ENCODE measurements at regions not wholly inside any gene's neighbourhood (a gene's known extent, or its start where the extent isn't known, plus 50 kb on each side); places are given as distances from the start of the nearest gene placed in this dataset.

DNA sequence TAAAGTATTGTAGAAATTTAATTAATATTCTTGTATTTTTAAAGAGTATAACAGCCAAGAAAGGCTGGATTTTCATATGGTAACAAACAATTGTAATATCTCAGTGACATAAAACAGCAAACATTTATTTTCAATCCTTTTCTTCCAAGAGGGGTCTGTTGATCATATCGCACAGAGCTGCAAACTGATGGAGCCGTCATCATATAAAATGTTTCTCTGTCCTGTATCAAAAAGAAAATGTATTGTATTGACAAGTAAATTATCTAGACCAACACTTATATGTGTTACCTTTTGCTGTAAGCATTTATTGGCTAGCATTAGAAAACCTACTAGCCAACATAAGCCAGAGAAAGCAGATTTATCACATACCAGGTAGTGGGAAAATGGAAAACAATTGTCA is 2861.4 kb upstream of the PCDH20 start:
- TF ChIP-seq, protein P1, sequence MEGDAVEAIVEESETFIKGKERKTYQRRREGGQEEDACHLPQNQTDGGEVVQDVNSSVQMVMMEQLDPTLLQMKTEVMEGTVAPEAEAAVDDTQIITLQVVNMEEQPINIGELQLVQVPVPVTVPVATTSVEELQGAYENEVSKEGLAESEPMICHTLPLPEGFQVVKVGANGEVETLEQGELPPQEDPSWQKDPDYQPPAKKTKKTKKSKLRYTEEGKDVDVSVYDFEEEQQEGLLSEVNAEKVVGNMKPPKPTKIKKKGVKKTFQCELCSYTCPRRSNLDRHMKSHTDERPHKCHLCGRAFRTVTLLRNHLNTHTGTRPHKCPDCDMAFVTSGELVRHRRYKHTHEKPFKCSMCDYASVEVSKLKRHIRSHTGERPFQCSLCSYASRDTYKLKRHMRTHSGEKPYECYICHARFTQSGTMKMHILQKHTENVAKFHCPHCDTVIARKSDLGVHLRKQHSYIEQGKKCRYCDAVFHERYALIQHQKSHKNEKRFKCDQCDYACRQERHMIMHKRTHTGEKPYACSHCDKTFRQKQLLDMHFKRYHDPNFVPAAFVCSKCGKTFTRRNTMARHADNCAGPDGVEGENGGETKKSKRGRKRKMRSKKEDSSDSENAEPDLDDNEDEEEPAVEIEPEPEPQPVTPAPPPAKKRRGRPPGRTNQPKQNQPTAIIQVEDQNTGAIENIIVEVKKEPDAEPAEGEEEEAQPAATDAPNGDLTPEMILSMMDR (IDR thresholded peaks at IDR 0.05; ENCODE audit: low read depth, low read length, missing input control) = no peak
- TF ChIP-seq SP1 (IDR thresholded peaks at IDR 0.05) (no peak), RAD21 (IDR thresholded peaks at IDR 0.05) (no peak), EGR1 (IDR thresholded peaks at IDR 0.05; ENCODE audit: low read depth in 2 of 2) (no peak), TAF1 (conservative IDR thresholded peaks at IDR 0.05) (no peak), JUND (IDR thresholded peaks at IDR 0.05) (no peak), GABPA (IDR thresholded peaks at IDR 0.05 in 1 of 2, conservative IDR thresholded peaks at IDR 0.05 in 1 of 2) (no peak), RXRA (IDR thresholded peaks at IDR 0.05) (no peak), YY1 (IDR thresholded peaks at IDR 0.05) (no peak), NR2F2 (IDR thresholded peaks at IDR 0.05) (no peak)
- TF ChIP-seq, protein P2, sequence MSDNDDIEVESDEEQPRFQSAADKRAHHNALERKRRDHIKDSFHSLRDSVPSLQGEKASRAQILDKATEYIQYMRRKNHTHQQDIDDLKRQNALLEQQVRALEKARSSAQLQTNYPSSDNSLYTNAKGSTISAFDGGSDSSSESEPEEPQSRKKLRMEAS (IDR thresholded peaks at IDR 0.05) = no peak
- TF ChIP-seq, protein P3, sequence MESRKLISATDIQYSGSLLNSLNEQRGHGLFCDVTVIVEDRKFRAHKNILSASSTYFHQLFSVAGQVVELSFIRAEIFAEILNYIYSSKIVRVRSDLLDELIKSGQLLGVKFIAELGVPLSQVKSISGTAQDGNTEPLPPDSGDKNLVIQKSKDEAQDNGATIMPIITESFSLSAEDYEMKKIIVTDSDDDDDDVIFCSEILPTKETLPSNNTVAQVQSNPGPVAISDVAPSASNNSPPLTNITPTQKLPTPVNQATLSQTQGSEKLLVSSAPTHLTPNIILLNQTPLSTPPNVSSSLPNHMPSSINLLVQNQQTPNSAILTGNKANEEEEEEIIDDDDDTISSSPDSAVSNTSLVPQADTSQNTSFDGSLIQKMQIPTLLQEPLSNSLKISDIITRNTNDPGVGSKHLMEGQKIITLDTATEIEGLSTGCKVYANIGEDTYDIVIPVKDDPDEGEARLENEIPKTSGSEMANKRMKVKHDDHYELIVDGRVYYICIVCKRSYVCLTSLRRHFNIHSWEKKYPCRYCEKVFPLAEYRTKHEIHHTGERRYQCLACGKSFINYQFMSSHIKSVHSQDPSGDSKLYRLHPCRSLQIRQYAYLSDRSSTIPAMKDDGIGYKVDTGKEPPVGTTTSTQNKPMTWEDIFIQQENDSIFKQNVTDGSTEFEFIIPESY (IDR thresholded peaks at IDR 0.05) = no peak
- TF ChIP-seq, protein P4, sequence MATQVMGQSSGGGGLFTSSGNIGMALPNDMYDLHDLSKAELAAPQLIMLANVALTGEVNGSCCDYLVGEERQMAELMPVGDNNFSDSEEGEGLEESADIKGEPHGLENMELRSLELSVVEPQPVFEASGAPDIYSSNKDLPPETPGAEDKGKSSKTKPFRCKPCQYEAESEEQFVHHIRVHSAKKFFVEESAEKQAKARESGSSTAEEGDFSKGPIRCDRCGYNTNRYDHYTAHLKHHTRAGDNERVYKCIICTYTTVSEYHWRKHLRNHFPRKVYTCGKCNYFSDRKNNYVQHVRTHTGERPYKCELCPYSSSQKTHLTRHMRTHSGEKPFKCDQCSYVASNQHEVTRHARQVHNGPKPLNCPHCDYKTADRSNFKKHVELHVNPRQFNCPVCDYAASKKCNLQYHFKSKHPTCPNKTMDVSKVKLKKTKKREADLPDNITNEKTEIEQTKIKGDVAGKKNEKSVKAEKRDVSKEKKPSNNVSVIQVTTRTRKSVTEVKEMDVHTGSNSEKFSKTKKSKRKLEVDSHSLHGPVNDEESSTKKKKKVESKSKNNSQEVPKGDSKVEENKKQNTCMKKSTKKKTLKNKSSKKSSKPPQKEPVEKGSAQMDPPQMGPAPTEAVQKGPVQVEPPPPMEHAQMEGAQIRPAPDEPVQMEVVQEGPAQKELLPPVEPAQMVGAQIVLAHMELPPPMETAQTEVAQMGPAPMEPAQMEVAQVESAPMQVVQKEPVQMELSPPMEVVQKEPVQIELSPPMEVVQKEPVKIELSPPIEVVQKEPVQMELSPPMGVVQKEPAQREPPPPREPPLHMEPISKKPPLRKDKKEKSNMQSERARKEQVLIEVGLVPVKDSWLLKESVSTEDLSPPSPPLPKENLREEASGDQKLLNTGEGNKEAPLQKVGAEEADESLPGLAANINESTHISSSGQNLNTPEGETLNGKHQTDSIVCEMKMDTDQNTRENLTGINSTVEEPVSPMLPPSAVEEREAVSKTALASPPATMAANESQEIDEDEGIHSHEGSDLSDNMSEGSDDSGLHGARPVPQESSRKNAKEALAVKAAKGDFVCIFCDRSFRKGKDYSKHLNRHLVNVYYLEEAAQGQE (IDR thresholded peaks at IDR 0.05) = no peak
- TF ChIP-seq, protein P5, sequence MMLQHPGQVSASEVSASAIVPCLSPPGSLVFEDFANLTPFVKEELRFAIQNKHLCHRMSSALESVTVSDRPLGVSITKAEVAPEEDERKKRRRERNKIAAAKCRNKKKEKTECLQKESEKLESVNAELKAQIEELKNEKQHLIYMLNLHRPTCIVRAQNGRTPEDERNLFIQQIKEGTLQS (IDR thresholded peaks at IDR 0.05) = no peak

Measured in liver (tissue), 3 donors.